ENCODE measurements at regions not wholly inside any gene's neighbourhood (a gene's known extent, or its start where the extent isn't known, plus 50 kb on each side); places are given as distances from the start of the nearest gene placed in this dataset.

DNA sequence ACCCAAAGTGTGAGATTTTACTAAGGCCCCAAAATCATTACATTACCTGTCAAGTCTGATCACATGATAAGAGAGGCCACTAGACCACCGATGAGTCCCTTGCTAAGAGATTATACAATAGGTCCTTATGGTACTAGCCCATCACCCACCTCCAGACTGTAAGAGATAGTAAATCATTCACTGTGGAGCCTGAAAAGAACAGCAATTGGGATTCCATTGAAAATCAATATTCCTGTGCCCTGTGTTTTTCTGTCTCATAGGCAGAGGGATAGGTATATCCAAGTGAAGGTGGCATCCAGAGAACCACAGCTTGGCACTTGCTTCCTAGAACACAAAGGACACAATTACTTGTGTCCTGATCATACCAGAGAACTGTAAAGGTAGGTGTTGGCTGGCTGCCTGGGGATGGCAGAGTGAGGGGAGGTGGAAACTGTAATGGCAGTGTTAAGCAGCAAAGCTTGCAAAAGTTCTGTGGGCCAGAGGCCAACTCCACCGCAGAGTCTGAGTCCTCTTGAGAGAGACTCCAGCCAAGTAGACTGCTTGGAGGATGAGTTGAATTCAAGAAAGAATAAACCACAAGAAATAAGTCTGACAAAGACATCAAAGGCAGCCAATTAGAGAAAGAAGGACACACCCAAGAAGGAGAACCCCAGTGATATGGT, 102.0 kb upstream of the PIEZO2 start:
- TF ChIP-seq, protein P1, sequence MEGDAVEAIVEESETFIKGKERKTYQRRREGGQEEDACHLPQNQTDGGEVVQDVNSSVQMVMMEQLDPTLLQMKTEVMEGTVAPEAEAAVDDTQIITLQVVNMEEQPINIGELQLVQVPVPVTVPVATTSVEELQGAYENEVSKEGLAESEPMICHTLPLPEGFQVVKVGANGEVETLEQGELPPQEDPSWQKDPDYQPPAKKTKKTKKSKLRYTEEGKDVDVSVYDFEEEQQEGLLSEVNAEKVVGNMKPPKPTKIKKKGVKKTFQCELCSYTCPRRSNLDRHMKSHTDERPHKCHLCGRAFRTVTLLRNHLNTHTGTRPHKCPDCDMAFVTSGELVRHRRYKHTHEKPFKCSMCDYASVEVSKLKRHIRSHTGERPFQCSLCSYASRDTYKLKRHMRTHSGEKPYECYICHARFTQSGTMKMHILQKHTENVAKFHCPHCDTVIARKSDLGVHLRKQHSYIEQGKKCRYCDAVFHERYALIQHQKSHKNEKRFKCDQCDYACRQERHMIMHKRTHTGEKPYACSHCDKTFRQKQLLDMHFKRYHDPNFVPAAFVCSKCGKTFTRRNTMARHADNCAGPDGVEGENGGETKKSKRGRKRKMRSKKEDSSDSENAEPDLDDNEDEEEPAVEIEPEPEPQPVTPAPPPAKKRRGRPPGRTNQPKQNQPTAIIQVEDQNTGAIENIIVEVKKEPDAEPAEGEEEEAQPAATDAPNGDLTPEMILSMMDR (IDR thresholded peaks at IDR 0.05; ENCODE audit: low read length), result no peak
- no peak for TF ChIP-seq EZH2 (IDR thresholded peaks at IDR 0.05; ENCODE audit: borderline replicate concordance, low read length)
